ENCODE measurements at regions not wholly inside any gene's neighbourhood (a gene's known extent, or its start where the extent isn't known, plus 50 kb on each side); places are given as distances from the start of the nearest gene placed in this dataset.

- TF ChIP-seq EP300 (IDR thresholded peaks at IDR 0.05): no peak
- TF ChIP-seq CTCF (IDR thresholded peaks at IDR 0.05): no peak
- no peak for TF ChIP-seq POLR2AphosphoS5 (IDR thresholded peaks at IDR 0.05)
- no peak for TF ChIP-seq POLR2A (IDR thresholded peaks at IDR 0.05)
- no peak for ATAC-seq
- H3K4me1 ChIP-seq: peaks cover 0 to 7% (median 0%) of the 10 kb centered on the region in 3 donors
- WGBS, 2 donors (ENCODE audit: low coverage in 1 of 2): 80 to 100% methylated on average over 1 to 2 of the region's 2 CpGs
- no peaks in the 10 kb centered on the region for H3K36me3 ChIP-seq
- peaks cover 0 to 10% (median 0%) of the 10 kb centered on the region in 3 donors for H3K9me3 ChIP-seq
- H3K27ac ChIP-seq: no peak overlapping the region
- H3K4me3 ChIP-seq: no peak overlapping the region
- no peaks in the 10 kb centered on the region for H3K27me3 ChIP-seq
Observed at GRCh38 chr9:107148216-107148615, 134.9 kb upstream of the RAD23B start.

- Histone ChIP-seq H3K27me3 (no peaks in the 10 kb centered on the region), H3K27ac (no peak overlapping the region), H3K4me1 (peaks cover 0 to 7% (median 0%) of the 10 kb centered on the region in 3 donors), H3K36me3 (no peaks in the 10 kb centered on the region), H3K9me3 (peaks cover 0 to 10% (median 0%) of the 10 kb centered on the region in 3 donors), H3K4me3 (no peak overlapping the region)
- ATAC-seq: no peak
- TF ChIP-seq POLR2AphosphoS5 (IDR thresholded peaks at IDR 0.05) (no peak), EP300 (IDR thresholded peaks at IDR 0.05) (no peak), POLR2A (IDR thresholded peaks at IDR 0.05) (no peak), CTCF (IDR thresholded peaks at IDR 0.05) (no peak)
- 65% methylated on average over 2 of the region's 2 CpGs; no CpG with 5 or more reads in 1 of the 2 donors for WGBS, 2 donors (ENCODE audit: low coverage in 1 of 2)
Observed at GRCh38 chr9:107149756-107150155, 133.3 kb upstream of the RAD23B start.

- Histone ChIP-seq H3K36me3 (no peaks in the 10 kb centered on the region), H3K27ac (no peak overlapping the region), H3K4me1 (no peaks in the 10 kb centered on the region), H3K4me3 (no peak overlapping the region), H3K9me3 (peaks cover 0 to 10% (median 0%) of the 10 kb centered on the region in 3 donors), H3K27me3 (no peaks in the 10 kb centered on the region)
- WGBS, 2 donors (ENCODE audit: low coverage in 1 of 2): 45 to 67% methylated on average over 1 to 2 of the region's 3 CpGs
- TF ChIP-seq CTCF (IDR thresholded peaks at IDR 0.05): no peak
- no peak for TF ChIP-seq EP300 (IDR thresholded peaks at IDR 0.05)
- no peak for TF ChIP-seq POLR2AphosphoS5 (IDR thresholded peaks at IDR 0.05)
- TF ChIP-seq POLR2A (IDR thresholded peaks at IDR 0.05): no peak
- no peak for ATAC-seq
Observed at GRCh38 chr9:107153336-107153735, 129.7 kb upstream of the RAD23B start.

GRCh38 chr9:107154291-107154690 lies 128.8 kb upstream of the RAD23B start:
- Histone ChIP-seq H3K27me3 (no peaks in the 10 kb centered on the region), H3K9me3 (peaks cover 0 to 10% (median 0%) of the 10 kb centered on the region in 3 donors), H3K4me3 (no peak overlapping the region), H3K4me1 (no peaks in the 10 kb centered on the region), H3K27ac (no peak overlapping the region), H3K36me3 (no peaks in the 10 kb centered on the region)
- ATAC-seq: no peak
- TF ChIP-seq POLR2AphosphoS5 (IDR thresholded peaks at IDR 0.05): no peak
- no peak for TF ChIP-seq CTCF (IDR thresholded peaks at IDR 0.05)
- no peak for TF ChIP-seq POLR2A (IDR thresholded peaks at IDR 0.05)
- TF ChIP-seq EP300 (IDR thresholded peaks at IDR 0.05): no peak
- 47 to 81% methylated on average over 2 to 4 of the region's 4 CpGs for WGBS, 2 donors (ENCODE audit: low coverage in 1 of 2)

- Histone ChIP-seq H3K27me3 (no peaks in the 10 kb centered on the region), H3K4me1 (no peaks in the 10 kb centered on the region), H3K36me3 (no peaks in the 10 kb centered on the region), H3K4me3 (no peak overlapping the region), H3K9me3 (peaks cover 0 to 10% (median 0%) of the 10 kb centered on the region in 3 donors), H3K27ac (no peak overlapping the region)
- WGBS, 2 donors (ENCODE audit: low coverage in 1 of 2): 91 to 100% methylated on average over 3 of the region's 3 CpGs
- ATAC-seq: no peak
- no peak for TF ChIP-seq POLR2A (IDR thresholded peaks at IDR 0.05)
- no peak for TF ChIP-seq POLR2AphosphoS5 (IDR thresholded peaks at IDR 0.05)
- TF ChIP-seq CTCF (IDR thresholded peaks at IDR 0.05): no peak
- no peak for TF ChIP-seq EP300 (IDR thresholded peaks at IDR 0.05)
Observed at GRCh38 chr9:107154766-107155165, 128.3 kb upstream of the RAD23B start.
